ENCODE measurements at regions not wholly inside any gene's neighbourhood (a gene's known extent, or its start where the extent isn't known, plus 50 kb on each side); places are given as distances from the start of the nearest gene placed in this dataset.

- no peak for DNase-seq
Observed at GRCh38 chr1:93744299-93744988, 62.8 kb upstream of the BCAR3 start.

DNA sequence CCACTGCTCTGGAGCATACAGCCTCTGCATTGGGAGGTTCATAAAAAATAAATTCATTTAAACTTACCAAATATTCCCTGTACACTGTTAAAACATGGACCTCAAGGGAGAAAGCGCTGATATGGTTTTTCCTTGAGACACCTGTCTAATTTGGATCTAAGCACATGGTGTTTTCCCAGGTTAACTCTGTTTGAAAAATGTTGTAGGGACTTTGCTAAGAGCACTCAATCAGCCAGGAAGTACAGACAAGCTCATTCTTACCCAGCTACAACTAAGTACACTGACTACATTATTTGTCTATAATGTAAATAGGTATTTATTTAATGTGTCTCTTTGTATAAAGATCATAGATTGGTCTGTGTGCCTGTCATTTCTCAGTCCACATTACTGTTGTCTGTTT is 61.8 kb upstream of the BCAR3 start:
- DNase-seq: no peak

- no peak for DNase-seq
Observed at GRCh38 chr1:93740601-93741031, 59.0 kb upstream of the BCAR3 start.

GRCh38 chr1:93740157-93740556 is 58.5 kb upstream of the BCAR3 start:
- no peak for DNase-seq

GRCh38 chr1:93739472-93739871 is 57.8 kb upstream of the BCAR3 start:
- no peak for DNase-seq

- no peak for DNase-seq
Observed at GRCh38 chr1:93738926-93739325, 57.3 kb upstream of the BCAR3 start.

DNA sequence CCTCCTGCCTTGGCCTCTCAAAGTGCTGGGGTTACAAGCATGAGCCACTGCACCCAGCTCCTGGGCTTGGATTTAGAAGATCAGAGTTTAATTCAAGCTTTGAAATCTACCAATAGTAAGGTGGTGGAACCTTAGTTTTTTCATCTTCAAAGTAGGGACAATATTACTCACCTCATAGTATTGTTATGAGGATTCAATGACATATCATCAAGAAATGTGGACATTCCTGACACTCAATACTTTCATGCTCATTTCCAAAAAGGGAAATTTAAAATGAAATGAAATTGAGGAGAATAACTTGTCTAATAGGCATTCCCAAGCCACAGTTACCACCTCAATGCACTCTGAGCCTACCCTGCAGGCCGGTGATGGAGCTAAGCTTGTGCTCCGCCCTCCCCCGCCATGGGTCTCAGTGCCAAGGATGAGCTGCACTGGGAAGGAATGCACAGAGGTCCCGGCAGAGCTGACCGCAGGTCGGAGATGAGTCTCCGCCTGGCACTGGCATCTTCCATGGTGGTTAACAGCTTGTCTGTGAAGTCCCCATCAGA is 56.5 kb upstream of the BCAR3 start:
- DNase-seq: no peak

DNA sequence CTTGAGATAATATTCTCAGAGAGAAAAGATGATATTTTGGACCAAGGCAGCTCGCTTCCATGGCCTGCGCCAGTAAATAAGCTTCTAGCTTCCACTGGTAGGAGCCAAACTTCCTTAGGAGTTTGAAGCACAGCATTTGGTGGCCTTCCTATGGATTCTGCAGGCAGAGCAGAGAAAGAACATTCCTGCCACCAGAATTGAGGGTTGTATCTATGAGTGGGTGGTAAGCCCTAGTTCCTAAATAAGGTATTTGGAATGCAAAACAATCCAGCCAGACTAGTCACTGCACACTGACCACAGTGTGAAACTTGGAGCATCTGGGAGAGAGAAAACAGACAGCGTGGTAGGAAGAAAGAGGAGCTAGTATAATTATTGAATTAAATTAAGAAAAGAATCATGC is 54.1 kb upstream of the BCAR3 start:
- no peak for DNase-seq

- DNase-seq: no peak
Observed at GRCh38 chr1:93734999-93735398, 53.4 kb upstream of the BCAR3 start.

GRCh38 chr1:93733340-93733739 is 51.7 kb upstream of the BCAR3 start:
- no peak for DNase-seq

- no peak for DNase-seq
Observed at GRCh38 chr1:93732514-93732913, 50.9 kb upstream of the BCAR3 start.

All from 8988T (cell line).